Ishikawa (cell line): ENCODE measurements at regions not wholly inside any gene's neighbourhood (a gene's known extent, or its start where the extent isn't known, plus 50 kb on each side); places are given as distances from the start of the nearest gene placed in this dataset.
A peak's percentile ranks its signal among the peaks of the same experiment; 100 is the strongest.

Experiments
- CEBPB ChIP-seq: IDR thresholded peaks from 2 replicates; pipeline ENCODE4 v1.6.1; 2012
- CREB1 ChIP-seq: IDR thresholded peaks from 2 replicates; pipeline ENCODE4 v1.6.1; 2012; ENCODE audit warnings: low read depth
- EGR1 ChIP-seq: IDR thresholded peaks from 2 replicates; pipeline ENCODE4 v1.6.1; 2012
- EP300 ChIP-seq: IDR thresholded peaks from 2 replicates; pipeline ENCODE4 v1.6.1; 2012; ENCODE audit warnings: borderline replicate concordance
- FOXM1 ChIP-seq: IDR thresholded peaks from 2 replicates; pipeline ENCODE4 v1.6.1; 2012; ENCODE audit warnings: low read depth, borderline replicate concordance
- NFIC ChIP-seq: IDR thresholded peaks from 2 replicates; pipeline ENCODE4 v1.6.1; 2012
- RAD21 ChIP-seq: IDR thresholded peaks from 2 replicates; pipeline ENCODE4 v1.6.1; 2012; ENCODE audit warnings: low read depth
- TAF1 ChIP-seq: IDR thresholded peaks from 2 replicates; pipeline ENCODE4 v1.6.1; 2012; ENCODE audit warnings: low read depth, mild to moderate bottlenecking
- TCF12 ChIP-seq: IDR thresholded peaks from 2 replicates; pipeline ENCODE4 v1.6.1; 2012; ENCODE audit warnings: low read depth
- TEAD4 ChIP-seq: IDR thresholded peaks from 2 replicates; pipeline ENCODE4 v1.6.1; 2012
- YY1 ChIP-seq: IDR thresholded peaks from 2 replicates; pipeline ENCODE4 v1.6.1; 2012; ENCODE audit warnings: low read depth
- ZBTB7A ChIP-seq: IDR thresholded peaks from 2 replicates; pipeline ENCODE4 v1.6.1; 2012; ENCODE audit warnings: low read depth
- TF ChIP-seq, protein P1 (sequence below): IDR thresholded peaks from 2 replicates; pipeline ENCODE4 v1.6.1; 2012; ENCODE audit warnings: low read depth, mild to moderate bottlenecking
- TF ChIP-seq, protein P2 (sequence below): IDR thresholded peaks from 2 replicates; pipeline ENCODE4 v1.6.1; 2012
- TF ChIP-seq, protein P3 (sequence below): IDR thresholded peaks from 2 replicates; pipeline ENCODE4 v1.6.1; 2012

- TF ChIP-seq ZBTB7A (no peak), YY1 (no peak), CEBPB (no peak), RAD21 (no peak), TCF12 (no peak), FOXM1 (no peak), TEAD4 (no peak)
- TF ChIP-seq, protein P1, sequence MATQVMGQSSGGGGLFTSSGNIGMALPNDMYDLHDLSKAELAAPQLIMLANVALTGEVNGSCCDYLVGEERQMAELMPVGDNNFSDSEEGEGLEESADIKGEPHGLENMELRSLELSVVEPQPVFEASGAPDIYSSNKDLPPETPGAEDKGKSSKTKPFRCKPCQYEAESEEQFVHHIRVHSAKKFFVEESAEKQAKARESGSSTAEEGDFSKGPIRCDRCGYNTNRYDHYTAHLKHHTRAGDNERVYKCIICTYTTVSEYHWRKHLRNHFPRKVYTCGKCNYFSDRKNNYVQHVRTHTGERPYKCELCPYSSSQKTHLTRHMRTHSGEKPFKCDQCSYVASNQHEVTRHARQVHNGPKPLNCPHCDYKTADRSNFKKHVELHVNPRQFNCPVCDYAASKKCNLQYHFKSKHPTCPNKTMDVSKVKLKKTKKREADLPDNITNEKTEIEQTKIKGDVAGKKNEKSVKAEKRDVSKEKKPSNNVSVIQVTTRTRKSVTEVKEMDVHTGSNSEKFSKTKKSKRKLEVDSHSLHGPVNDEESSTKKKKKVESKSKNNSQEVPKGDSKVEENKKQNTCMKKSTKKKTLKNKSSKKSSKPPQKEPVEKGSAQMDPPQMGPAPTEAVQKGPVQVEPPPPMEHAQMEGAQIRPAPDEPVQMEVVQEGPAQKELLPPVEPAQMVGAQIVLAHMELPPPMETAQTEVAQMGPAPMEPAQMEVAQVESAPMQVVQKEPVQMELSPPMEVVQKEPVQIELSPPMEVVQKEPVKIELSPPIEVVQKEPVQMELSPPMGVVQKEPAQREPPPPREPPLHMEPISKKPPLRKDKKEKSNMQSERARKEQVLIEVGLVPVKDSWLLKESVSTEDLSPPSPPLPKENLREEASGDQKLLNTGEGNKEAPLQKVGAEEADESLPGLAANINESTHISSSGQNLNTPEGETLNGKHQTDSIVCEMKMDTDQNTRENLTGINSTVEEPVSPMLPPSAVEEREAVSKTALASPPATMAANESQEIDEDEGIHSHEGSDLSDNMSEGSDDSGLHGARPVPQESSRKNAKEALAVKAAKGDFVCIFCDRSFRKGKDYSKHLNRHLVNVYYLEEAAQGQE: no peak
- TF ChIP-seq, protein P2, sequence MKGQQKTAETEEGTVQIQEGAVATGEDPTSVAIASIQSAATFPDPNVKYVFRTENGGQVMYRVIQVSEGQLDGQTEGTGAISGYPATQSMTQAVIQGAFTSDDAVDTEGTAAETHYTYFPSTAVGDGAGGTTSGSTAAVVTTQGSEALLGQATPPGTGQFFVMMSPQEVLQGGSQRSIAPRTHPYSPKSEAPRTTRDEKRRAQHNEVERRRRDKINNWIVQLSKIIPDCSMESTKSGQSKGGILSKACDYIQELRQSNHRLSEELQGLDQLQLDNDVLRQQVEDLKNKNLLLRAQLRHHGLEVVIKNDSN: no peak
Measured at GRCh38 chr9:29906065-29906464, 2332.8 kb upstream of the C9orf72 start.

- TF ChIP-seq, protein P3, sequence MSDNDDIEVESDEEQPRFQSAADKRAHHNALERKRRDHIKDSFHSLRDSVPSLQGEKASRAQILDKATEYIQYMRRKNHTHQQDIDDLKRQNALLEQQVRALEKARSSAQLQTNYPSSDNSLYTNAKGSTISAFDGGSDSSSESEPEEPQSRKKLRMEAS: no peak
- TF ChIP-seq TEAD4: no peak
- TF ChIP-seq, protein P2: no peak
- no peak for TF ChIP-seq CEBPB
- TF ChIP-seq NFIC: no peak
- TF ChIP-seq YY1: no peak
- no peak for TF ChIP-seq RAD21
- no peak for TF ChIP-seq ZBTB7A
- TF ChIP-seq TAF1: no peak
- no peak for TF ChIP-seq EGR1
- TF ChIP-seq, protein P1: no peak
- TF ChIP-seq TCF12: no peak
- TF ChIP-seq EP300: no peak
- TF ChIP-seq CREB1: no peak
- TF ChIP-seq FOXM1: no peak
Measured at GRCh38 chr9:29928072-29928471, 2354.8 kb upstream of the C9orf72 start.

DNA sequence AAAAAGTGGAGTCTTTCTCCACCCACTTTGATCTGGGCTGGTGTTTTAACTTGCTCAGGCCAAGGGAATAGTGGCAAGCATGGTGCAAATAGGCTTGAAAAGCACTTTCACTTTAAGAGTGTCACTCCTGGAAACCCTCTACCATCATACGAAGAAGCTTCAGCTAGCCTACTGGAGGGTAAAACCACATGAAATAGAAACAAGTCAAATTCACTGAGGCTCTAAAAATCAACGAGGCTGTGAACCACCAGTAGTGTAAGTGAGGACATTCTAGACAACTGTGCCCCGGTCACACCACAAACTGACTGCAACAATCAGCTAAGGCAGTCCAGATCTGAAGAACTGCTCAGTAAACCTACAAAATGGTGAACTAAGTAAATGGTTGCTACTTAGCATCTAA lies 2366.3 kb upstream of the C9orf72 start:
- no peak for TF ChIP-seq NFIC

GRCh38 chr9:29945012-29945411 lies 2371.7 kb upstream of the C9orf72 start:
- TF ChIP-seq NFIC (no peak), TCF12 (no peak), CEBPB (peak; percentile 51; the same call in 1 of the 2 replicates)

DNA sequence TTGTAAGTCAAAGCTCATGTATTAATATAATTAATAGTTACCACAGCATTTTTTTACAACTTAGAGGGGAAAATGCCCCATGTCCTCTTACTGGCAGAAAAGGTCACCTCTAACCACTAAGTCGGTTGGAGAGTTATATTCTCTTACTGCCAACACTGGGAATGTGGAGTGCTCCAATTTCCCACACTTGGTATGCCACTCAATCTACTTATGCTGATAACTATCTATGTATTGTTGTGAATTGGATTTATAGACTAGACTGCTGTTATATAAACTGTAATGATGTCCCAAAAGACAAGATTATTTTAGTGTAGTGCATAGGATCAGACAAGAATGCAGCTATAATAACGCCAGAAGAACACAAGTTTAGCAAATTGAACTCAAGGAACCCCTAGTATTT lies 2385.2 kb upstream of the C9orf72 start:
- TF ChIP-seq TAF1: no peak
- TF ChIP-seq ZBTB7A: no peak
- TF ChIP-seq, protein P1: no peak
- TF ChIP-seq EP300: no peak
- no peak for TF ChIP-seq RAD21
- no peak for TF ChIP-seq NFIC
- TF ChIP-seq, protein P3: no peak
- no peak for TF ChIP-seq YY1
- TF ChIP-seq FOXM1: no peak
- TF ChIP-seq, protein P2: no peak
